ENCODE measurements at regions not wholly inside any gene's neighbourhood (a gene's known extent, or its start where the extent isn't known, plus 50 kb on each side); places are given as distances from the start of the nearest gene placed in this dataset.

- intact Hi-C loops (cut with DNase I) = no loop called here
- no peak overlapping the region for H3K27ac ChIP-seq
- no peaks in the 10 kb centered on the region for H3K36me3 ChIP-seq
- H3K4me3 ChIP-seq = no peak overlapping the region
- 89 to 97% methylated on average over 3 of the region's 3 CpGs for WGBS, 2 donors
- no peaks in the 10 kb centered on the region for H3K9me3 ChIP-seq
- no peak for DNase-seq
- H3K27me3 ChIP-seq = no peaks in the 10 kb centered on the region
- TF ChIP-seq EP300 (IDR thresholded peaks at IDR 0.05) (no peak), POLR2AphosphoS5 (IDR thresholded peaks at IDR 0.05) (no peak), CTCF (IDR thresholded peaks at IDR 0.05) (no peak), POLR2A (IDR thresholded peaks at IDR 0.05) (no peak)
- no peaks in the 10 kb centered on the region for H3K4me1 ChIP-seq
Observed at GRCh38 chr2:235382601-235383000, 111.2 kb upstream of the AGAP1 start.

- Histone ChIP-seq H3K4me1 (no peaks in the 10 kb centered on the region), H3K4me3 (no peak overlapping the region), H3K9me3 (no peaks in the 10 kb centered on the region), H3K36me3 (no peaks in the 10 kb centered on the region), H3K27ac (no peak overlapping the region), H3K27me3 (no peaks in the 10 kb centered on the region)
- intact Hi-C loops (cut with DNase I) = no loop called here
- WGBS, 2 donors = 91 to 92% methylated on average over 8 of the region's 8 CpGs
- TF ChIP-seq POLR2AphosphoS5 (IDR thresholded peaks at IDR 0.05) (no peak), EP300 (IDR thresholded peaks at IDR 0.05) (no peak), POLR2A (IDR thresholded peaks at IDR 0.05) (no peak), CTCF (IDR thresholded peaks at IDR 0.05) (no peak)
- DNase-seq = no peak
Observed at GRCh38 chr2:235383272-235383843, 110.5 kb upstream of the AGAP1 start.

- DNase-seq = no peak
- WGBS, 2 donors = 84 to 93% methylated on average over 24 of the region's 24 CpGs
- H3K27ac ChIP-seq = peak overlapping the region in 1 of 4 donors; percentile 27
- intact Hi-C loops (cut with DNase I) = no loop called here
- no peaks in the 10 kb centered on the region for H3K27me3 ChIP-seq
- H3K4me3 ChIP-seq = no peak overlapping the region
- no peaks in the 10 kb centered on the region for H3K36me3 ChIP-seq
- H3K4me1 ChIP-seq = no peaks in the 10 kb centered on the region
- no peaks in the 10 kb centered on the region for H3K9me3 ChIP-seq
- TF ChIP-seq POLR2AphosphoS5 (IDR thresholded peaks at IDR 0.05) (no peak), POLR2A (IDR thresholded peaks at IDR 0.05) (no peak)
Observed at GRCh38 chr2:235384624-235385023, 109.2 kb upstream of the AGAP1 start.

DNA sequence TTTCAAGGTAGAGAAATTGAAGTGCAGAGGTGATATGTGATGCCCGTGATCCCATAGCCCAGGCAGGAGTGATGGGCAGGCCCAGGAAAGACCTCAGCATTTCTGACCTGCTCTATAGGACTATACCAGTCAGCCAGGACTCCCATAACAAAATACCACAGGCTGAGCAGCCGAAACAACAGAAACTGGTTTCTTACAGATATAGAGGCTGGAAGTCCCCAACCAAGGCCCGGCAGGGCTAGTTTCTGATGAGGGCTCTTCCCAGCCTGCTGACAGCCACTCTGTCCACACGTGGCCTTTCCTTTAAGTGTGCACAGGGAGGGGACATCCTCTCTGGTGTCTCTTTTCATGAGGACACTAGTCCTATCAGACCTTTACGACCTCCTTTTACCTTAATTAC lies 104.2 kb upstream of the AGAP1 start:
- Histone ChIP-seq H3K36me3 (no peaks in the 10 kb centered on the region), H3K4me3 (no peak overlapping the region), H3K27me3 (peaks cover 0 to 6% (median 0%) of the 10 kb centered on the region in 3 donors), H3K4me1 (no peaks in the 10 kb centered on the region), H3K9me3 (no peaks in the 10 kb centered on the region), H3K27ac (no peak overlapping the region)
- intact Hi-C loops (cut with DNase I) = no loop called here
- no peak for TF ChIP-seq EP300 (IDR thresholded peaks at IDR 0.05)
- TF ChIP-seq CTCF (IDR thresholded peaks at IDR 0.05) = no peak
- TF ChIP-seq POLR2AphosphoS5 (IDR thresholded peaks at IDR 0.05) = no peak
- TF ChIP-seq POLR2A (IDR thresholded peaks at IDR 0.05) = no peak
- WGBS, 2 donors = 86 to 92% methylated on average over 5 of the region's 5 CpGs
- no peak for DNase-seq

DNA sequence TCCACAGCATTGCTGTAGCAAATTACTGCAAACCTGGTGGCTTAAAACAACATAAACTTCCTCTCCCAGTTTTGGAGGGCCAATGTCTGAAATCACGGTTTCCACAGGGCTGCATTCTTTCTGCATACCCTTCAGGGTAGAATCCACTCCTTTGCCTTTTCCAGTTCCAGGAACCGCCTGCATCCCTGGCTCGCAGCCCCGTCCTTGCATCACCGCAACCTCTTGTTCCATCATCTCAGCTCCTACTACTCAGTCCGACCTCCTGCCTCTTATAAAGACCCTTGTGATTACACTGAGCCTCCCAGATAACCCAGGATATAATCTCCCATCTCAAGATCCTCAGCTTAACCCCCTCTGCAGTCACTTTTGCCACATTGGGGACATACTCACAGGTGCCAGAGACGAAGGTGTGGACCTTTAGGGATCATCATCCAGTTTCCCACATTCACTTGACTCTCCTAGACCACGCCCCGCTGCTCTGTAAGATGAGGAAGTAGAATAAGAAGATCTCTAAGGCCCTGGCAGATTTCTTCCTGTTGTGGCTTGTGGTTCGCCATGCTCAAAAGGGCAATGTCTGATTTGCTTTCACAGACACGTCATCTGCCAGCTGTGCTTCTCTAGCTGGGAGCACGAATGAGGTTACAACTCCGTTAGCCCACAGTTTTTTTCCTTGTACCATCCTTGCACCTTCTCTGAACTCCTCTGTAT lies 103.6 kb upstream of the AGAP1 start:
- WGBS, 2 donors = 49 to 54% methylated on average over 13 of the region's 13 CpGs
- Histone ChIP-seq H3K27ac (no peak overlapping the region), H3K27me3 (peaks cover 0 to 6% (median 0%) of the 10 kb centered on the region in 3 donors), H3K4me1 (no peaks in the 10 kb centered on the region), H3K9me3 (no peaks in the 10 kb centered on the region), H3K4me3 (no peak overlapping the region), H3K36me3 (no peaks in the 10 kb centered on the region)
- TF ChIP-seq POLR2A (IDR thresholded peaks at IDR 0.05) = no peak
- DNase-seq = no peak
- intact Hi-C loops (cut with DNase I) = no loop called here

Data from sigmoid colon (tissue), 6 donors.